ENCODE measurements at regions not wholly inside any gene's neighbourhood (a gene's known extent, or its start where the extent isn't known, plus 50 kb on each side); places are given as distances from the start of the nearest gene placed in this dataset.

- TF ChIP-seq CTCF (IDR thresholded peaks at IDR 0.05) (no peak), POLR2A (IDR thresholded peaks at IDR 0.05) (no peak)
These were observed 73.2 kb upstream of the CNKSR3 start for GRCh38 chr6:154583546-154584188.
